ENCODE measurements at regions not wholly inside any gene's neighbourhood (a gene's known extent, or its start where the extent isn't known, plus 50 kb on each side); places are given as distances from the start of the nearest gene placed in this dataset.

DNA sequence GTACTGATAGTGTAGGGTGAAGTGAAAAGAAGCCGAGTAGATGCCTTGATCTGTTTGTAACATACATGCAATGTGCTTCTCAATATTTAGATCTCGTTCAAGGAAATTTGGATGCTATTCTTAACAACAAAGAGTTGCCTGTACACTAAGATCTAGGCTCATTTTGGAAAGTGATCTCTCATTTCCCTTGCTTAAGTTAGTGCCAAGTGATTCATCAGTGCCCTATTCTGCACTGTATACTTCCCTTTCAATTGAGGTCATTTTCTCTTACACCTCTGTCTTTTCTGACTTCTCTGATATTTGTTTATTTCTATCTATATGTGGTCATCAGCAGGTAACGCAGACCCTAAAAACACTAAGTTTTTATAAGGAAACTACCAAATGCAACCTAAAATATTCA is 528.6 kb upstream of the PTPRD start:
- TF ChIP-seq, protein P1, sequence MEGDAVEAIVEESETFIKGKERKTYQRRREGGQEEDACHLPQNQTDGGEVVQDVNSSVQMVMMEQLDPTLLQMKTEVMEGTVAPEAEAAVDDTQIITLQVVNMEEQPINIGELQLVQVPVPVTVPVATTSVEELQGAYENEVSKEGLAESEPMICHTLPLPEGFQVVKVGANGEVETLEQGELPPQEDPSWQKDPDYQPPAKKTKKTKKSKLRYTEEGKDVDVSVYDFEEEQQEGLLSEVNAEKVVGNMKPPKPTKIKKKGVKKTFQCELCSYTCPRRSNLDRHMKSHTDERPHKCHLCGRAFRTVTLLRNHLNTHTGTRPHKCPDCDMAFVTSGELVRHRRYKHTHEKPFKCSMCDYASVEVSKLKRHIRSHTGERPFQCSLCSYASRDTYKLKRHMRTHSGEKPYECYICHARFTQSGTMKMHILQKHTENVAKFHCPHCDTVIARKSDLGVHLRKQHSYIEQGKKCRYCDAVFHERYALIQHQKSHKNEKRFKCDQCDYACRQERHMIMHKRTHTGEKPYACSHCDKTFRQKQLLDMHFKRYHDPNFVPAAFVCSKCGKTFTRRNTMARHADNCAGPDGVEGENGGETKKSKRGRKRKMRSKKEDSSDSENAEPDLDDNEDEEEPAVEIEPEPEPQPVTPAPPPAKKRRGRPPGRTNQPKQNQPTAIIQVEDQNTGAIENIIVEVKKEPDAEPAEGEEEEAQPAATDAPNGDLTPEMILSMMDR (IDR thresholded peaks at IDR 0.05; ENCODE audit: low read depth, low read length) = no peak
- peaks cover 4% of the 10 kb centered on the region; the same call in 1 of the 2 replicates for H3K9me3 ChIP-seq (ENCODE audit: control insufficient read depth, insufficient read depth, low read length)
- CTCF ChIA-PET = no interaction called here
- H3K4me3 ChIP-seq (ENCODE audit: low read depth, low read length) = no peak overlapping the region
- POLR2A ChIA-PET = no interaction called here
- no peak overlapping the region for H3K27ac ChIP-seq (ENCODE audit: low read depth, low read length)
- H3K27me3 ChIP-seq (ENCODE audit: control insufficient read depth, insufficient read depth, low read length) = no peaks in the 10 kb centered on the region
- no peak for DNase-seq (ENCODE audit: low read depth, low spot score)

DNA sequence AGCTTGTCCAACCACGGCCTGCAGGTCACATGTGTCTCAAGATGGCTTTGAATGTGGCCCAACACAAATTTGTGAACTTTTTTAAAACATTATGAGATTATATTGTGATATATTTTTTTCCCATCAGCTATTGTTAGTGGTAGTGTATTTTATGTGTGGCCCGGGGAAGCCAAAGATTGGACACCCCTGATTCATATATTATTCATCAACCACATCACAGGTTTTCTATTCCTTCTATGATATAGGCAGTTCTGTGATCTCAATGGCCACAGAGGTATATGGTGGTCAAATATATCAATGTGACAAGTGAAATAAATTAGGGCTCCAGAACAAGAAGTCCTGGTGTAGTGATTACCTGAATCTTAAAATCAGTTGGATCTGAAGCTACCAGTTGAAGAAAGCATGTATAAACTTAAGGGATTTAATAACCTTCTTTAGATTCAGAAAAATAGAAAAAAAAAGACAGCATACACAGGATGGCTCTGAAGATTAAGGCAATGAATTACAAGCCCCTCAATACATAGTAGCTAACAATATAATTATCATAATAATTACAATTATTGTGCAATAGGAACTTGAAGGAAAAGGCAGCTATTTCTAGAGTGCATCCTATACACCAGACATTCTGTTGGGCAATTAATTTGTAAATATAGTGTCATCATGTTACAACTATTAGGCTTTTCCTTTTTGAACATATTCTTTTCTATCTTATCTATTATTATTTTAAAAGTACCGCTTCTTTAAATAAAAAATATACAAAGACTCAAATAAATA is 530.4 kb upstream of the PTPRD start:
- H3K9me3 ChIP-seq (ENCODE audit: control insufficient read depth, insufficient read depth, low read length) = peaks cover 4% of the 10 kb centered on the region; the same call in 1 of the 2 replicates
- ChIA-PET POLR2A (no interaction called here), CTCF (no interaction called here)
- H3K4me3 ChIP-seq (ENCODE audit: low read depth, low read length) = no peak overlapping the region
- H3K27ac ChIP-seq (ENCODE audit: low read depth, low read length) = no peak overlapping the region
- no peaks in the 10 kb centered on the region for H3K27me3 ChIP-seq (ENCODE audit: control insufficient read depth, insufficient read depth, low read length)
- TF ChIP-seq, protein P1 (IDR thresholded peaks at IDR 0.05; ENCODE audit: low read depth, low read length) = no peak
- DNase-seq (ENCODE audit: low read depth, low spot score) = no peak

DNA sequence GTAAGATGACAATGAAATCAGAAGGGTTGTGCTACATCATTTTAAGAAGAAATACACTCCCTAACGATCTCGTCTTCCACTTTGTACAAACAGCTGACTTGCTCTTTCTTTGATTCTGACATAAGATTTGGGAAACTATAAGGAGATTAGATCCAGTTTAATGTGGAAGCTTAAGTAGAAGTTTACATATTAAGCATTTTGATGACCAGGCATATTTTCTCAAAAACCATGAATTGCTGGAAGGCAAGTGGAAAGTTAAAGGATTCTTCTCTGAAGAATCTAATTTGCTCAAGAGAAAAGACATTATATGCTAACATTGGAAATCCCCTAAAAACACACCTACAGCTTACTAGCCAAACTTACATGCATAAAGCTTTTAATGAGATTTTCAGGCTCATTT is 531.9 kb upstream of the PTPRD start:
- Histone ChIP-seq H3K4me3 (ENCODE audit: low read depth, low read length) (no peak overlapping the region), H3K27me3 (ENCODE audit: control insufficient read depth, insufficient read depth, low read length) (no peaks in the 10 kb centered on the region), H3K9me3 (ENCODE audit: control insufficient read depth, insufficient read depth, low read length) (peaks cover 8% of the 10 kb centered on the region), H3K27ac (ENCODE audit: low read depth, low read length) (no peak overlapping the region)
- no peak for DNase-seq (ENCODE audit: low read depth, low spot score)
- TF ChIP-seq, protein P1 (IDR thresholded peaks at IDR 0.05; ENCODE audit: low read depth, low read length) = no peak
- CTCF ChIA-PET = no interaction called here
- POLR2A ChIA-PET = no interaction called here

DNA sequence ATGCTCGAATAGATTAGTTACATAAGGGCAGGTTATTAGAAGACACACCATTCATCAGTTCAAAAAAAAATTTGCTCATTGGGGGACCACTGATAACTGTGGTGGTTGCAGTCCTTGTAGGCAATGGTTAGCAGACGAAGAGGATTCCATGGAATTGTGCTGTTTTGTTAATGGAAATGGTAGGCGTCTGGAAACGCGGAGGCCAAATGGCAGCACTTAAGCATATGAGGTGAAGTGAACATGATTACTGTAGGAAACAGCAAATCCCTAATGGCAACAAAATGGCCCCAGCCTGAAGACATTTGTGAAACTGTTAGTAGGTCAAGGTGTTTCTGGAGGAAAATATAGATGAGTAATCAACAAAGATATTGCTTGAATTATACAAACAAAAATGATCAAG is 535.4 kb upstream of the PTPRD start:
- Histone ChIP-seq H3K27me3 (ENCODE audit: control insufficient read depth, insufficient read depth, low read length) (no peaks in the 10 kb centered on the region), H3K9me3 (ENCODE audit: control insufficient read depth, insufficient read depth, low read length) (peaks cover 4% of the 10 kb centered on the region), H3K4me3 (ENCODE audit: low read depth, low read length) (no peak overlapping the region), H3K27ac (ENCODE audit: low read depth, low read length) (no peak overlapping the region)
- POLR2A ChIA-PET = no interaction called here
- TF ChIP-seq, protein P1 (IDR thresholded peaks at IDR 0.05; ENCODE audit: low read depth, low read length) = no peak
- CTCF ChIA-PET = interaction anchor here (0.6 kb wide), 1 partner anchor 226 kb away, joined by 4 read pairs; no protein-coding TSS in a partner anchor
- no peak for DNase-seq (ENCODE audit: low read depth, low spot score)

DNA sequence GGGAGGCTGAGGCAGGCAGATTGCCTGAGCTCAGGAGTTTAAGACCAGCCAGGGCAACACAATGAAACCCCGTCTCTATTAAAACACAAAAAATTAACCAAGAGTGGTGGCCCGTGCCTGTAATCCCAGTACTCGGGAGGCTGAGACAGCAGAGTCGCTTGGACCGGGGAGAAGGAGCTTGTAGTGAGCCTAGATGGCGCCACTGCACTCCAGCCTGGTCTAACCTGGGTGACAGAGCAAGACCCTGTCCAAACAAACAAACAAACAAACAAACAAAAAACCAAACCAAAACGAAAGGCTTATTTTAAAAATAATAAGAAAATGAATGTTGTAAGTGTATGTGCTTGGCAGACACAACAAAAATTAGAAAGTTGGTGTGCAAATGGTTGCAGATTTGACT is 536.3 kb upstream of the PTPRD start:
- Histone ChIP-seq H3K27ac (ENCODE audit: low read depth, low read length) (no peak overlapping the region), H3K9me3 (ENCODE audit: control insufficient read depth, insufficient read depth, low read length) (peaks cover 4% of the 10 kb centered on the region), H3K4me3 (ENCODE audit: low read depth, low read length) (no peak overlapping the region), H3K27me3 (ENCODE audit: control insufficient read depth, insufficient read depth, low read length) (no peaks in the 10 kb centered on the region)
- DNase-seq (ENCODE audit: low read depth, low spot score) = no peak
- ChIA-PET POLR2A (no interaction called here), CTCF (no interaction called here)
- TF ChIP-seq, protein P1 (IDR thresholded peaks at IDR 0.05; ENCODE audit: low read depth, low read length) = no peak
